ENCODE measurements at regions not wholly inside any gene's neighbourhood (a gene's known extent, or its start where the extent isn't known, plus 50 kb on each side); places are given as distances from the start of the nearest gene placed in this dataset.

DNA sequence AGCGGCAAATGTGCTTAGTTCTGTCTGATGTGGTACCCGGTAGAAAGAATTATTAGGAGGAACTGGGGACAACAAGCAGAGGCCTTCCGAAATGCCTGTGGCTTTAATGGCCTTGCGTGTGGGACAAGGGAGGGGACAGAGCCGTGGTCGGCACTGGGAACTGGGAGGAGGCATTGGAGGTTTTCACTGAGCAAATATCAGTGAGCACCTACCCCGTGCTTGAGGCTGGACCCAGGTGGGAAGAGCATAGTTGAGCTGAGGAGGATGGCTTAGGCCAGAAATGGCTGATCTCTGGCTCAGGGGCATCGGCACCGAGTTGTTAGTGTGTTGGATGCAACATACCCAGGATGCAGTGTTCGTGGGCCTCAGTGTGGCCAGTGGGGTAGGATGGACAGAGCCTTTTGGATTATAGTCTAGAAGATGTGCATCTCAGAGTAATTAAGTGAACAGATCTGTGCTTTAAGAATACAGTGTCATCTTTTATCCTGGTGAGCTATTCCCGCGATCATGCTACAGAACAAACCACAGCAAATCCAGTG, 201.3 kb downstream of the TEX29 start:
- no peak overlapping the region for H3K4me3 ChIP-seq (ENCODE audit: low read depth, low read length)
- TF ChIP-seq, protein P1, sequence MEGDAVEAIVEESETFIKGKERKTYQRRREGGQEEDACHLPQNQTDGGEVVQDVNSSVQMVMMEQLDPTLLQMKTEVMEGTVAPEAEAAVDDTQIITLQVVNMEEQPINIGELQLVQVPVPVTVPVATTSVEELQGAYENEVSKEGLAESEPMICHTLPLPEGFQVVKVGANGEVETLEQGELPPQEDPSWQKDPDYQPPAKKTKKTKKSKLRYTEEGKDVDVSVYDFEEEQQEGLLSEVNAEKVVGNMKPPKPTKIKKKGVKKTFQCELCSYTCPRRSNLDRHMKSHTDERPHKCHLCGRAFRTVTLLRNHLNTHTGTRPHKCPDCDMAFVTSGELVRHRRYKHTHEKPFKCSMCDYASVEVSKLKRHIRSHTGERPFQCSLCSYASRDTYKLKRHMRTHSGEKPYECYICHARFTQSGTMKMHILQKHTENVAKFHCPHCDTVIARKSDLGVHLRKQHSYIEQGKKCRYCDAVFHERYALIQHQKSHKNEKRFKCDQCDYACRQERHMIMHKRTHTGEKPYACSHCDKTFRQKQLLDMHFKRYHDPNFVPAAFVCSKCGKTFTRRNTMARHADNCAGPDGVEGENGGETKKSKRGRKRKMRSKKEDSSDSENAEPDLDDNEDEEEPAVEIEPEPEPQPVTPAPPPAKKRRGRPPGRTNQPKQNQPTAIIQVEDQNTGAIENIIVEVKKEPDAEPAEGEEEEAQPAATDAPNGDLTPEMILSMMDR (IDR thresholded peaks at IDR 0.05; ENCODE audit: borderline replicate concordance, insufficient read depth, low read depth, low read length), result no peak

DNA sequence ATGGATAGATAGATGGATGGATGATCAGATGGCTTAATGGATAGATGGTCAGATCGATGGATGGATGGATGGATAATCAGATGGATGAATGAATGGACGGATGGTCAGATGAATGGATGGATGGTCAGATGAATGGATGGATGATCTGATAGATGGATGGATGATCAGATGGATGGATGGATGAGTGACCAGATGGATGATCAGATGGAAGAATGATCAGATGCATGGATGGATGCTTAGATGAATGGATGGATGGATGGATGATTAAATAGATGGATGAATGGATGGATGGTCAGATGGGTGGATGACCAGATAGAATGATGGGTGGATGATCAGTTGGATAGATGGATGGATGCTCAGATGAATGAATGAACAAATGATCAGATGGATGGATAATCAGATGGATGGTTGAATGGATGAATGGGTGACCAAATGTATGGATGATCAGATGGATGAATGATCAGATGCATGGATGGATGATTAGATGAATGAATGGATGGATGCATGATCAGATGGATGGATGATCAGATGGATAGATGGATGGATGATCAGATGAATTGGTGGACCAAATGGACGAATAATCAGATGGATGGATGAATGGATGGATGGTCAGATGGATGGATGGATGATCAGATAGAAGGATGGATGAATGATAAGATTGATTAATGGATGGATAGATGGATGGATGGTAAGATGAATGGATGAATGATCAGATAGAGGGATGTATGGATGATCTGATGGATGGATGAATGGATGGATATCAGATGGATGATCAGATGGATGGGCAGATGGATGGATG, 205.1 kb downstream of the TEX29 start:
- TF ChIP-seq, protein P1 (IDR thresholded peaks at IDR 0.05; ENCODE audit: borderline replicate concordance, insufficient read depth, low read depth, low read length), result no peak
- H3K4me3 ChIP-seq (ENCODE audit: low read depth, low read length), result no peak overlapping the region

DNA sequence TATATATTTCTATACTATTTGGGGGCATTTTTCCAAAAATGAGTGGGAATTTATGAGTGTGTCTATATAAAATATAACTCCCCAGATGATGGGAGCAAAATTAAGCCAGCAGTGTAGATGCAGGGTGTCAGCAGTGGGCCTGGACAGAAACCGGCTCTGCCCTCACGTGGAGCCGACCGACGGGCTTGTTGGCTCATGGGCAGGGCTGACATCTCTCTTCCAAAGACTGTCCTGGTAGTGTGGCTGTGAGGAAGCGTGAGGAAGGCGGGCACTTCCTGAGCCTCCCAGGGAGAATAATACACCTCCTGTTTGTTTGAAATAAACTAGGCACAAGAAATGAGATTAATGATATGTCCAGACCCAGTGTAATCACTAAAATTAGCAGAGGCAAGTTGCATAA, 206.5 kb downstream of the TEX29 start:
- no peak overlapping the region for H3K4me3 ChIP-seq (ENCODE audit: low read depth, low read length)
- TF ChIP-seq, protein P1 (IDR thresholded peaks at IDR 0.05; ENCODE audit: borderline replicate concordance, insufficient read depth, low read depth, low read length), result no peak

DNA sequence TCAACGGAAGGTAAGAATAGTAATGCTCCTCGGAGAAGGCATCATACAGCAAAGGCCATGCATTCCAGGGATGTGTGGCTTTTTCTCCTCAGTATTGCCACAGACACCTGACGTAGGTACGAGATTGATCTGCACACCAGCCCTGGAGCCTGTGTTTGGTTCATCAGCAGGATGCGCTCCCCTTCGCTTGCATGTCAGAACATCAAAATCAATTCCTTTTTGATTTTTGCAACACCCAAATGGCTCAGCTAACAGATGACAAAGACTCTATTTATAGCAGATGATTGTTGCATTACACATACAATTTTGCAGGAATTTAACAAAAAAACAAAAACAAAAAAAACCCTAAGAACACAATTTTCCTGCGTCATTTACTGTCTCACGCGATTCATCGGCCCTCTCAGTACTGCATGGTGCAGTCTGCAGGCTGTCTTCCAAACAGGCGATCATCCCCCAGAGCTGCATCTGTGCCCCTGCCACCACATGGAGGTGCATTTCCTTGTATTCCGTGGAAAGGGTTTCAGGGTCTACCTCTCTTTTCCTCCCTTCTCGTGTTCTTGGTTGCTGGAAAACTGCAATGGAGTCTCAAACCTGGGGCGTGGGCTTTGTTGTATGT, 207.3 kb downstream of the TEX29 start:
- TF ChIP-seq, protein P1 (IDR thresholded peaks at IDR 0.05; ENCODE audit: borderline replicate concordance, insufficient read depth, low read depth, low read length), result no peak

DNA sequence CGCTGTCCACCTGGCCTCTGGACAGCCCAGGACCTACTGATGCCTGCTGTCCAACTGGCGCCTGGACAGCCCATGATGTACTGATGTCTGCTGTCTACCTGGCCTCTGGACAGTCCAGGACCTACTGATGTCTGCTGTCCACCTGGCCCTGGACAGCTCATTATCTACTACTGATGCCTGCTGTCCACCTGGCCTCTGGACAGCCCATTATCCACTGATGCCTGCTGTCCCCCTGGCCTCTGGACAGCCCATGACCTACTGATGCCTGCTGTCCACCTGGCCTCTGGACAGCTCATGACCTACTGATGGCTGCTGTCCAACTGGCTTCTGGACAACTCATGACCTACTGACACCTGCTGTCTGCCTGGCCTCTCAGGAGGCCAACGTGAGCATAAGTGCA, 208.1 kb downstream of the TEX29 start:
- no peak overlapping the region for H3K4me3 ChIP-seq (ENCODE audit: low read depth, low read length)
- TF ChIP-seq, protein P1 (IDR thresholded peaks at IDR 0.05; ENCODE audit: borderline replicate concordance, insufficient read depth, low read depth, low read length), result no peak

More for the DNA sequence above, 207.3 kb downstream of the TEX29 start:
- no peak overlapping the region for H3K4me3 ChIP-seq (ENCODE audit: low read depth, low read length)

DNA sequence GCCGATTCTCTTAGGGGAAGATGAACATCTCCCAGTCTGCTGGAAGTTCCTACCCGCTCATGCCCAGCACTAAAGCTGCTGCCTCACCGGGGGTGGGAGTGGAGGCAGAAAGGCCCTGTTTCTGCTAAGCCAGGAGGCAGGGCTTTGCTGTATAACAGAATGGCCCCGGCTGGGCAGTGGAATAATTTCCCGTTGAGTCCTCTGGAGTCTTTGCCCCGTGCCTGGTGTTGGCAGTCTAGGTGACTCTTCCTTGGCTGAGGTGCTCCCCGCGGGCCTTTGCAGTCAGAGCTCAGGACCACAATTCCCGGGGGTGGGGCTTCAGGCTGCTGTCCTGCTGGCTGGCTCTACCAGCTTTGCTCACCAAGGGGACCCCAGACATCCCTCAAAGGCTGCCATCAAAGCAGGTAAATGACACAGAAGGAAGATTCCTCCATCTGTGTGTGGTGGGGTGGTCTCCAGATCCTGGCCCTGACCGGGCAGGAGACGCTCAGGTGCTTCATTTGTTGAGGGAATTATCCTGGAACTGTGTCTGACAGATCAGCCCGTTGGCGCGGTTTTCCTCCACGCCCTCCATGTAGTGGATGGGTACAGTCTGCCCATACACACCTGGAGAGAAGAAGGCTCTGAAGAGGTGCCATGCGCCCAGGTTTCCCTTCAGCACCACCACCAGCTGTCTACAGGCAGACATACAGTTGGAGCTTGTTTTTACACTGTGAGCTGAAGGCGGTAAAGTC, 209.9 kb downstream of the TEX29 start:
- TF ChIP-seq, protein P1 (IDR thresholded peaks at IDR 0.05; ENCODE audit: borderline replicate concordance, insufficient read depth, low read depth, low read length), result no peak
- no peak overlapping the region for H3K4me3 ChIP-seq (ENCODE audit: low read depth, low read length)
